Stimulated activated naive CD8-positive, alpha-beta T cell treated with anti-CD3 and anti-CD28 coated beads, Interleukin-15, Interleukin-2, amounts not matched to agents 100 ng/mL and 50 ng/mL, for 24 hours (primary cell): ENCODE measurements at regions not wholly inside any gene's neighbourhood (a gene's known extent, or its start where the extent isn't known, plus 50 kb on each side); places are given as distances from the start of the nearest gene placed in this dataset.
"Not testable (repeated sequence)": the region's sequence is repeated elsewhere in the genome, so short reads cannot be mapped to it uniquely, and the experiment has no call there.

ENCODE experiments used
- H3K27ac Mint-ChIP-seq: one replicate; pipeline ENCODE4 v1.8.0; 2021; ENCODE audit warnings: mild to moderate bottlenecking, mixed read lengths
- H3K27me3 Mint-ChIP-seq: one replicate; pipeline ENCODE4 v1.8.0; 2021; ENCODE audit warnings: mixed read lengths
- H3K36me3 Mint-ChIP-seq: one replicate; pipeline ENCODE4 v1.8.0; 2021; ENCODE audit warnings: low read depth, mixed read lengths
- H3K4me1 Mint-ChIP-seq: one replicate; pipeline ENCODE4 v1.8.0; 2021; ENCODE audit warnings: low read depth, mixed read lengths
- H3K4me3 Mint-ChIP-seq: one replicate; pipeline ENCODE4 v1.8.0; 2021; ENCODE audit warnings: mild to moderate bottlenecking, mixed read lengths
- H3K9me3 Mint-ChIP-seq: one replicate; pipeline ENCODE4 v1.8.0; 2021; ENCODE audit warnings: mixed read lengths

DNA sequence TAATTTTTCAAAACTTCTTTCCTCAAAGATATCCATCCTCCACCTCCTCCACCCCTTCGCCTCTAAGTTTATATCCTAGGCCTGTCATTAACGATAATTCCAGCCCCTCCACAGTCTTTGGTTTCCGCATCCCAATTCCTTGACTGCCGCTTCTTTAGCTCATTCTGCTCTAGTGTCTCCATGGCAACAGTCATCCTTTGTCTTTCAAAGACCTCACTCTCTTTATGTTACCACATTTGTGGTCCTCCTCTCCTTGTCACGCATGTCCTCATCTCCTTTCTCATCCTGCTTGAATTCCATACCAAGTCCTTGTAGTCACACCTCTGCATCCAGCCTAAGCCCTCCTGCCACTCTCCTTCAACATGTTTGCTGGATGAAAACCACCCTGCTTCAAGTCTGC lies 511.2 kb upstream of the KLF6 start:
- Mint-ChIP-seq H3K27ac (no peak overlapping the region), H3K4me1 (no peaks in the 10 kb centered on the region), H3K4me3 (no peak overlapping the region), H3K9me3 (no peaks in the 10 kb centered on the region), H3K36me3 (no peaks in the 10 kb centered on the region), H3K27me3 (no peaks in the 10 kb centered on the region)

DNA sequence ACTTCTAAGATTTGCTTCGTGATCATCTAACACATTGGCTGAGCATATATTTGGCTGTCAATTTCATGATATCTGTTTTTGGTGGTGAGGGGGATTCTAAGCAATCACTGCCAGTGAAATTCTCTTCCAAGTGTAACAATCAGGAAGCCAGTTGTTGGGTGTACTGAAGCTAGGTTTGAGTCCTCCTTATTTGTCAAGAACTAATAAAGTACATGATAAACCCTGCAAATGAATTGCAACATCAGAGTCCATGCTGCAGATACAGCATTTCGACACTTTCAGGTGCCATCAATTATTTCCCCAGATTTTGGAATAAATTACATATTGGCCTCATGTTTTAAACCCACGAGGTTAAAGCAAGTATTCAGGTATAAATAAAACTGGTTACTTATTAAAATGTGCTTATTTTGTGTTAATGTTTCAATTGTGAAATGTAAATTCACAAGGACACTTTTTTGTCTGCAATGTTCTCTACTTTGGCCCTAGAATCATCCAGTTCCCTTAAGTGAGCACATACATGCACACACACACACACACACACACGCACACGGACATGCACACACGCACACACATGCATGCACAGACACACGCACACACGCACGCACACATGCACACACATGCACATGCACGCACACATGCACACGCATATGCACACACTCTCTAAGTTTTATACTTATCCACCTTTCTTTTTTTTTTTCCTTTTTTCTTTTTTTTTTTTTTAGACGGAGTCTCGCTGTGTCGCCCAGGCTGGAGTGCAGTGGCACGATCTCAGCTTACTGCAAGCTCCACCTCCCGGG lies 510.2 kb upstream of the KLF6 start:
- Mint-ChIP-seq H3K4me3 (no peak overlapping the region), H3K27ac (no peak overlapping the region), H3K36me3 (no peaks in the 10 kb centered on the region), H3K4me1 (no peaks in the 10 kb centered on the region), H3K27me3 (no peaks in the 10 kb centered on the region), H3K9me3 (no peaks in the 10 kb centered on the region)

DNA sequence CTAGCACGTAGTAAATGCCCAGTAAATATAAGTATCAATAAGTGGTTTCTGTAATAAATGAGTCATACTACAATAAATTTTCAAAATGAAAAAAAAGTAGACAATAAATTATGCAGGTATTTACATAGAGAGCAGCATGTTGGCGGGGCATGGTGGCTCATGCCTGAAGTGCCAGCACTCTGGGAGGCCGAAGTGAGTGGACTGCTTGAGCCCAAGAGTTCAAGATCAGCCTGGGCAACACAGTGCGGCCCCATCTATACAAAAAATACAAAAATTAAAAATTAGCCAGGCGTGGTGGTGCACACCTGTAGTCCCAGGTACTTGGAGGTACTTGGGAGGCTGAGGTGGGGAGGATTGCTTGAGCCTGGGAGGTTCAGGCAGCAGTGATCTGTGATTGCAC lies 509.3 kb upstream of the KLF6 start:
- Mint-ChIP-seq H3K27me3 (peaks cover 4% of the 10 kb centered on the region), H3K4me1 (no peaks in the 10 kb centered on the region), H3K4me3 (no peak overlapping the region), H3K9me3 (no peaks in the 10 kb centered on the region), H3K36me3 (no peaks in the 10 kb centered on the region), H3K27ac (no peak overlapping the region)

DNA sequence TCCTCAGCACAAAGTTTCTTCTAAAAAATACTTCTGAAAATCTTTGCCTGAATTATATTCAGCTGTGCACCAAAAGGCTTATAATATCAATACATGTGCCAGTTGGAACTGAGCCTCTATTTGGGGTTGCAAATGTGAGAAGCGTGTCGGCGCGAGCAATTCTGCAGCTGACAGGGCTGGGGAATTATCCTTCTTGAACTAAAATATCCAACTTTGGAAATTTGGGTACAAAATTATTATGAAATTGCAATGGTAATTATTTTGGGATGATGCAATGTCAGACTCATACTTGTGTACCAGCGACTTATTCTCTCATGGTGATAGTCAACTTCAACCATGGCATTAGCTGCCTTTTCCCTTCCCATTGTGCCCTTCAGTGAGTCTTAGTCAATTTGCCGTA lies 507.0 kb upstream of the KLF6 start:
- H3K4me3 Mint-ChIP-seq: no peak overlapping the region
- H3K4me1 Mint-ChIP-seq: no peaks in the 10 kb centered on the region
- H3K36me3 Mint-ChIP-seq: no peaks in the 10 kb centered on the region
- H3K27ac Mint-ChIP-seq: no peak overlapping the region
- no peaks in the 10 kb centered on the region for H3K9me3 Mint-ChIP-seq
- H3K27me3 Mint-ChIP-seq: peaks cover 4% of the 10 kb centered on the region

DNA sequence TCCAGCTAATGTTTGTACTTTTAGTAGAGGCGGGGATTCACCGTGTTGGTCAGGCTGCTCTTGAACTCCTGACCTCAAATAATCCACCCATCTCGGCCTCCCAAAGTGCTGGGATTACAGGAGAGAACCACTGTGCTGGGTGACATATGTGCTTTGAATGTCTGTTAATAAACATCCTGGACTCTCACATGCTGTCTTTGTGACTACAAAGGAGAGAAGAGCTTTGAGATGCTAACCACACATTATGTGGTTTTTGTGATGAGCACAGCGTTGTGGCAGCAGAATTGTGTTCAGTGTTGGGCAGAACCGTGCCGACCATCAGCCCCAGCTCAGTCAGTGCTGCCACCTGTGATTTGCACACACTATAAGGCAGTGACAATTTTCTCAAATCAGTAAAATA lies 500.1 kb upstream of the KLF6 start:
- Mint-ChIP-seq H3K4me1 (peaks cover 5% of the 10 kb centered on the region), H3K36me3 (no peaks in the 10 kb centered on the region), H3K27me3 (peaks cover 4% of the 10 kb centered on the region), H3K4me3 (no peak overlapping the region), H3K9me3 (no peaks in the 10 kb centered on the region), H3K27ac (no peak overlapping the region)

DNA sequence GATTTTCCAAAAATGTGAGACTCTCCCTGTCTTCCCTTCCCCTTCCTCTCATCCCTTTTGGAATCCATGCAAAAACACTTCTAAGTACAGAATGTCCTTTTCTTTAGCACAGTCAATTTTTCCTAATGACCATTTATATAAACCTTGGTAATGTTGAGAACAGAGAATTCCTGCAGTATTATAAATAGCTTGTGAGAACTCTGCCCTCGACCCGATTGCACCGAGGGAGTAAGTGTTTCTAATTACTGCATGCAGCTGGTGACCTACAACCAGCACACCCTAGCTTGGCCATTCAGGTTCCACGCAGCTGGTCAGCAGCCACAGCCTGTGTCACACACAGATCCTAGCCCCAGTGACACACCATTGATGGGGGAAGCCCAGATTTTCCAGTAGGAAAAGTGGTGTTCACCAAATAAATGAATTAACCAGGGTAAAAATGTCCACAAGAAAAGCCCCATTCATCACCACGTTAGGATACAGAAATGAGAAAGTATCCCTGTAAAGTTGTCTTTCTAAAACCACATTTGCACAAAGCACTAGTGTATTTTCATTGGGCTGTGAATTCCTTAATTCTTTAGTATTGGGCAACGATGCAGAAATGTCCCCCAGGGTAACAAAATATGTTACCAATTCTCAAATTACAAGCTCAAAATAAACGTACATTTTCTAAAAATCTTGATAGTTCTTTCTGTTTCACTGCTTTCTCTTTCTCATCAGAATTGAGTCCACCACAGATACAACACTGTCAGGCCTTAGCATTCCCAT lies 499.0 kb upstream of the KLF6 start:
- no peak overlapping the region for H3K27ac Mint-ChIP-seq
- no peaks in the 10 kb centered on the region for H3K27me3 Mint-ChIP-seq
- H3K36me3 Mint-ChIP-seq: no peaks in the 10 kb centered on the region
- peaks cover 5% of the 10 kb centered on the region for H3K4me1 Mint-ChIP-seq
- no peak overlapping the region for H3K4me3 Mint-ChIP-seq
- no peaks in the 10 kb centered on the region for H3K9me3 Mint-ChIP-seq

DNA sequence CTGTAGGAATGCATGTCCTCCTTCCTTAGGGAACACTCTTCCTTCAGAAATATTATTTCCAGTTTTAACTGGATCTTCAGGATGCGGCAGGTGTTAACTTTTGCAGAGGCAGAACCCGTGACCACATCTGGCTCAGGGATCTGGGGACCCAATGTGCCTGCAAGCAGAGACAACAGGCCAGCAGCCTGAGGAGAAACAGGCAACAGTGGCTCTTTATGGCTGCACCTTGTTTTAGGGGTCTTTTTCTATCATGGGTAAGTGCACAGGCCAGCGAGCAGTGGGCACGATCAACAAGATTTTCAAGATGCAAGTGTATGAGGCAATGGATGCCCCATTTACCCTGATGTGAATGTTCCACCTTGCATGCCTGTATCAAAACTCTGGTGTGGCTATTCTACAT lies 497.5 kb upstream of the KLF6 start:
- Mint-ChIP-seq H3K4me3 (no peak overlapping the region), H3K9me3 (no peaks in the 10 kb centered on the region), H3K27me3 (no peaks in the 10 kb centered on the region), H3K4me1 (peaks cover 5% of the 10 kb centered on the region), H3K36me3 (no peaks in the 10 kb centered on the region), H3K27ac (no peak overlapping the region)

DNA sequence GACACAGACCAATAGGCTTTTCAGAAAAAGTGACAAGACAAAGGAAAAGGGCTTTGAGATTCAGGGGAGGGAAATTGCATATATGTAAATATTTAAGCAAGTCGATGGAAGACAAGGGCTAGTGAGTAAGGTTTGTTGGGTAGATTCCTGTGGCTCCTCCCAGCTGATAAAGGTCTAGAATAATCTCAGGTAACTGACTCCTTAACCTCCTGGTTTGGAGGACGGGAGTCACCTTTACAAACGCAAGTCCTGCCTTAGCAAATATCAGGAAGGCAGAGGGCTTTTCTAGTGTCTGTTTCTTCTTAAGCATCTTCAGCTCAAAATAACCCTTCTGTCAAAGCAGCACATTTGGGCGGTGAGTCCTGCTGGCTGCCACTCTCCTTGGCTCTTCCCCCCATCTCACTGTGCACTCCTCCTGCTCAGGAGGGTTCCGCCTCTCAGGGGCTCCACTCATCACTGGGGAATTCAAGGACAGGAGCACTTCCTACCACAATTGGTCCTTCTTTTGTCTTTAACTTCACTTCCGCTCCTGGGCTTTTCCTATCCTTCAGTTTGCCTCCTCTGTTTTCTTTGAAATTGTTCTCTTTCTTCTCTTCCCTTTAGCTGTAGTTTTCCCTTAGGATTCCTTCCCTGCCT lies 496.3 kb upstream of the KLF6 start:
- Mint-ChIP-seq H3K4me1 (peaks cover 5% of the 10 kb centered on the region), H3K9me3 (no peaks in the 10 kb centered on the region), H3K36me3 (no peaks in the 10 kb centered on the region), H3K27ac (no peak overlapping the region), H3K4me3 (no peak overlapping the region), H3K27me3 (no peaks in the 10 kb centered on the region)

DNA sequence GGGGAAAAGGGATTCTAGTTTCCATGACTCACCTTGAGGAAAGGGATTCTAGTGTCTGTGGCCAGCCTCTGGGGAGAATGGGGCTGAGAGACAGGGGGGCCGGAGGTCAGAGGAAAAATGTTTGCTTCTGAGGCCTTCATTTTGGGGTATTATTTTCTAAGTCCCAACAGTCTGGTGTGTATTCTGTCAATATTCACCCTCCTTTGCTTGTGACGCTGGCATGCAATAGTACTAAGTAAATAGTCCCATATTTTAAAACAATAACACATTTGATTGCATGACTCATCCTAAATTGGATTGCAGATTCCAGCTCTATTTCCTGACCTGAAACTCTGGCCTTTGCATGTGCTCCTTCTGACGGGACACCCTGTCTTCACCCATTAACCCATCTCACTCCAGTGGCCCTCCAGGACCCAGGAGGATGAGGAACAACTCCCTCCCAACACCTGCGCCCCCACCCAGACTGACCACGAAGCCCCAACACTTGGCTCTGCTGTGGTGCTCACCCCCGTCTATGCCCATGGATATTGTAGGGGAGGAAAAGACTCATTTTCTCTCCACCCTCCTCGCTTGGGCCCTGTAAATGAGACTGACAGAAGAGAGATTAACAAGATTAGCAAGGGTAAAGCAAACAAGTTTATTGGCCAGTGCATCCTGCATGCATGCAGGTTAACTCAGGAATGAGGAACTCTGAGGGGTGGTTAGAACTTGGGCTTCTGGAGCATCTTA lies 495.6 kb upstream of the KLF6 start:
- no peaks in the 10 kb centered on the region for H3K27me3 Mint-ChIP-seq
- no peaks in the 10 kb centered on the region for H3K9me3 Mint-ChIP-seq
- peaks cover 5% of the 10 kb centered on the region for H3K4me1 Mint-ChIP-seq
- H3K4me3 Mint-ChIP-seq: no peak overlapping the region
- H3K36me3 Mint-ChIP-seq: no peaks in the 10 kb centered on the region
- no peak overlapping the region for H3K27ac Mint-ChIP-seq

DNA sequence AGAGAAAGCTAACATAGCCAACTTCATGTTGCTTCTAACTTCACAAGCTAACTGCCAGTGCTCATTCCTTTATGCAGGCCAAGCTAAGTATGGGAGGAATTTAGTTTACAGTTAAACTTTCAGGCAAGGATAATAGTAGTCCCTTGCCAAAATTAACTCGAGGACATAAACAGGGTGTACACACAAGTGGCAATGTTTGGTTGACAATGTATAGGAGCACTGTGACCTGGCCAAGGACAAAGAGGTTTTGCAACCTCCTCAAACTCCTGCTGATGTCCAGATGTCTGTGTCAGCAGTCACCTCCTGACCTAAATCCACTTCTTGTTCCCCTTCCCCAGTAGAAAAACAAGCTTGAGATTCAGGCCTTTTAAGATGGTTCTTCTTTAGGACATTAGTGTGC lies 494.6 kb upstream of the KLF6 start:
- no peaks in the 10 kb centered on the region for H3K9me3 Mint-ChIP-seq
- no peaks in the 10 kb centered on the region for H3K36me3 Mint-ChIP-seq
- H3K4me3 Mint-ChIP-seq: no peak overlapping the region
- H3K27ac Mint-ChIP-seq: no peak overlapping the region
- no peaks in the 10 kb centered on the region for H3K27me3 Mint-ChIP-seq
- H3K4me1 Mint-ChIP-seq: no peaks in the 10 kb centered on the region

DNA sequence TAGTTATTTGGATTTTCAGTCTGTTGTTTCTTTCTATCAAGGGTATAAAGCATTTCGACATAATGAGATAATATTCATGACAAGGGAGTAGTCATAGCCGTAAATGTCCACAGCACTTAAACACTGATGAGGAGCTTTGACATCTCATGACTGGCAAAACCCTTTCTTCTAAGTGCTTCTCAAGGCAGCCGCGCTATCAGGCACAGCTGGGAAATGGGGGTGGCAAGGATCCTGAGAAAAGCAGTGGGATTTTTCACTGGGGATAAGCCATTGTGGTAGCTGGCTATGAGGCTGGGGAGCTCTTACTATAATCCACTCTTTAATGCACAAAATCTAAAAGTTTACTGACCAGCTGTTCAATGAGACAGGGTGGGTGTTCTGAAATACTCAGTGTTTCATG lies 493.2 kb upstream of the KLF6 start:
- Mint-ChIP-seq H3K27ac (no peak overlapping the region), H3K36me3 (no peaks in the 10 kb centered on the region), H3K9me3 (no peaks in the 10 kb centered on the region), H3K4me3 (no peak overlapping the region), H3K27me3 (no peaks in the 10 kb centered on the region), H3K4me1 (no peaks in the 10 kb centered on the region)

DNA sequence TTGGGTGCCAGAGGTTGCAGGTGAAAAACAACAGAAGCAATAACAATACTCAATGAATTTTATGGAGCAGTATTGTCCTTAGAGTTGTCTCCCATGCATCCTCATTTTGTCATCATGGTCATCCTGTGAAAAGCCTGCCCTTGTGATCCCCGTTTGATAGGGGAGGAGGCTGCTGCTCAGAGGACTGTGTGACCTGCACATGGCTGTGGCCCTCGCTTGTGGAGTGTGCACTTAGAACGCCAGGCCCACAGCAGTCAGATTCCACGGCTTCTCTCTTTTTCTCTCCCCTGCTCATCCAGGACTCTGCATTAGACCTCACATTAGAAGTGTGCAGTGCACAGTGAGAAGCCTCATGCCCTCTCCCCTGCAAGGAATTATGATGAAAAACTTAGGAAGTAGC lies 491.1 kb upstream of the KLF6 start:
- Mint-ChIP-seq H3K4me1 (no peaks in the 10 kb centered on the region), H3K36me3 (no peaks in the 10 kb centered on the region), H3K4me3 (no peak overlapping the region), H3K27me3 (no peaks in the 10 kb centered on the region), H3K9me3 (no peaks in the 10 kb centered on the region), H3K27ac (no peak overlapping the region)

DNA sequence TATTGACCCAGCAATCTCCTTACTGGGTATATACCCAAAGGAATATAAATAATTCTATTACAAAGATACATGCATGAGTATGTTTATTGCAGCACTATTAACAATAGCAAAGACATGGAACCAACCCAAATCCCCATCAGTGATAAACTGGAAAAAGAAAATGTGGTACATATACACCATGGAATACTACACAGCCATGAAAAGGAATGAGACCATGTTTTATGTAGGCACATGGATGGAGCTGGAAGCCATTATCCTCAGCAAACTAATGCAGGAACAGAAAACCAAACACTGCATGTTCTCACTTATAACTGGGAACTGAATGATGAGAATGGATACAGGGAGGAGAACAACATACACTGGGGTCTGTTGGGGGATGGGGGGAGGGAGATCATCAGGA lies 489.7 kb upstream of the KLF6 start:
- H3K9me3 Mint-ChIP-seq, H3K4me3 Mint-ChIP-seq, H3K36me3 Mint-ChIP-seq, H3K27ac Mint-ChIP-seq, H3K4me1 Mint-ChIP-seq, H3K27me3 Mint-ChIP-seq: not testable (repeated sequence)

DNA sequence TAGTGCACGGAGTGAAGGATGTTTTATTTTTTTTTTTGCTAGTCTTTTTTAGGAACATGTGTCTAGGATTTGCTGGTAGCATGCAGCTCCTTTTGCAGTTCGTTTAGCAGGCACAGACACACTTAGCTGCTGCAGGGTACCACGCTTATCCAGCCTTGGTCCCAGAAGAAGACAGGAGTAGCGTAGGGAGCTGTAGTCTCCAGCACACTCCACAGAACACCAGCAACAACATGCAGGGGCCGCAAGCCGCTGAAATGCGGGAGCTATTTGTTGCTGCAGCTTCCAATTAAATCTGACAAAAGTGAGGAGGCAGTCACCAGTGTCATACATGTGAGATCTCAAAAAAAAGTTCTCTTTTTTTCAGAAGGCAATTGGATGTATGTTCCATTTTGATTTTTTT lies 486.2 kb upstream of the KLF6 start:
- peaks cover under 1% of the 10 kb centered on the region for H3K4me1 Mint-ChIP-seq
- H3K4me3 Mint-ChIP-seq: no peak overlapping the region
- peaks cover 3% of the 10 kb centered on the region for H3K27me3 Mint-ChIP-seq
- H3K27ac Mint-ChIP-seq: no peak overlapping the region
- no peaks in the 10 kb centered on the region for H3K36me3 Mint-ChIP-seq
- H3K9me3 Mint-ChIP-seq: no peaks in the 10 kb centered on the region

DNA sequence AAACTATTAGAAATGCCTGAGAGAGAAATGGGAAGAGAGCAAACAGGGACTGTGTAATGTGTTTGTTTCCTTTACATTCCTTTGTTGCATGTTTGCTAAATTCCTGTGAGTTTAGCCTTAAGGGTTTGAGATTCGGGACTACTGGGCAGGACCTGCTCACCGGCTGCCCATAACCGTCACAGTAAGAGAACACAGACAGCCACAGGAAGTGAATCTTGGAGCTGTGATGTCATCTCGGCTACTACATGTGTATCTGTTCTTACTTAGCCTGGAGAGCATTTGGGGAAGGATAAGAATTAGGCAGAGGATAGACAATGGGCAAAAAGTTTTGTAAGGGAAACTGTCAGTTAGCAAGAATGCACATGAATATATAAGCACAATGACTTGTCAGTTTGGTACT lies 485.1 kb upstream of the KLF6 start:
- peaks cover 3% of the 10 kb centered on the region for H3K27me3 Mint-ChIP-seq
- H3K4me1 Mint-ChIP-seq: peaks cover 7% of the 10 kb centered on the region
- H3K36me3 Mint-ChIP-seq: no peaks in the 10 kb centered on the region
- H3K27ac Mint-ChIP-seq: no peak overlapping the region
- H3K9me3 Mint-ChIP-seq: no peaks in the 10 kb centered on the region
- H3K4me3 Mint-ChIP-seq: no peak overlapping the region
